HG02973 (cell line): ENCODE measurements at regions not wholly inside any gene's neighbourhood (a gene's known extent, or its start where the extent isn't known, plus 50 kb on each side); places are given as distances from the start of the nearest gene placed in this dataset.

Experiments
- ATAC-seq: cut with Tn5 transposase; IDR thresholded peaks from one replicate; pipeline ENCODE4 v1.9.1; 2021; ENCODE audit warnings: moderate library complexity; ENCODE audit not compliant: unreplicated experiment

GRCh38 chr6:87909849-87910248 lies 137.8 kb upstream of the SPACA1 start:
- no peak for ATAC-seq

DNA sequence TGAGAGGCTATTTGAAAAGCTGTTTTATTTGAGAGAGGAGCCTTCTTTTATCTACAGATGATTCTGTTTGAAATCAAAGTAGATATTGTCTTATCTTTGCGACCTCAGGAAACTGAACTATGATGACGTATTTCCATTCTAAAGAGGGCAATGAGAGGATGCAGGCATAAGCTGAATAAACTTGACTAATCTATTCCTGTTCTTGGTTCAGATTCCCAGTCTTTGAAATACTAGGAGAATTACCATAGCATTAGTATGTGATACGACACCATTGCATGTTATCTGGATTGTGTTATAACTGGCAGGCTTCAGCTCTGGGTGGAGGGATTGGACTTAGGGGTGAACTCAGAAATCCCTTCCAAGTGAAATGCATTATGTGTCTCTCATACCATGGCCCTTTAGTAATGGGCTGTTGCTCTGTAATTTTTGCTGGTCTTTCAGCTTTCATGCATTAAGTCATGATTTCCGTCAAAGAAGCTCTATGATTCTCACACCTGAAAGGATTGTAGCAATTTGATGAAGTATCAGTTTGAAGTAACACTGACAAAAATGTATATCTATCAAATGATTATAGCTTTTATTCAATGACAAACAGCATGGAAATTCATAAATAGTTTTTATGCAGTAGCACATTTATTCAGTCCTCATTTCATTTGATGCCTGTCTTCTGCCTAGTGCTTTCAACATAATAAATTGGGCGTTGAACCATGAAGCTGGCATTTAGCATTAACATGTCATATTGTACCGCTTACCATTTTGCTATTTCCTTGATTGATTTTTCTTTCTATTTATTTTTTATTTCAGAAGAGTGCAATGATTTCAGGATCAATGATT lies 138.4 kb upstream of the SPACA1 start:
- no peak for ATAC-seq

- ATAC-seq: peak; percentile 49
Measured at GRCh38 chr6:87907521-87907920, 140.1 kb upstream of the SPACA1 start.

GRCh38 chr6:87905101-87905641 lies 142.5 kb upstream of the SPACA1 start:
- ATAC-seq: peak; percentile 75

DNA sequence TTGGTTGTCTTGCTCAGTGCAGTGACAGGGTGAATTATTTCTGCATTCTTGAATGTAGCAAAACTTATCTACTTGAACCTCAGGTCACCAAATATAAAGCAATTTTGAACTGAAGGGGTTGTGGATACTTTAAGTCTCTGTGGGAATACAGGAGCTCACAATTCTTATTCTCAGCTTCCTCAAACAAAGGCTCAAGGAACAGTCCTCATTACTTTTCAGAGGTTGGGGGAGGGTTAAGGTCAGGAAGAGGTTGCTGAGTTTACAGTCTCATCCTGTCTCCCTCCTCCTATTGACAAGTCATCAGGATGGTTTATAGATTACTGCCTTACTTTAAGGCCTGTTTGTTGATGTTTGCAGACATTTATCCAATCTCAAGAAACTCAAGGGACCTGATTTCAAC lies 143.6 kb upstream of the SPACA1 start:
- ATAC-seq: no peak

DNA sequence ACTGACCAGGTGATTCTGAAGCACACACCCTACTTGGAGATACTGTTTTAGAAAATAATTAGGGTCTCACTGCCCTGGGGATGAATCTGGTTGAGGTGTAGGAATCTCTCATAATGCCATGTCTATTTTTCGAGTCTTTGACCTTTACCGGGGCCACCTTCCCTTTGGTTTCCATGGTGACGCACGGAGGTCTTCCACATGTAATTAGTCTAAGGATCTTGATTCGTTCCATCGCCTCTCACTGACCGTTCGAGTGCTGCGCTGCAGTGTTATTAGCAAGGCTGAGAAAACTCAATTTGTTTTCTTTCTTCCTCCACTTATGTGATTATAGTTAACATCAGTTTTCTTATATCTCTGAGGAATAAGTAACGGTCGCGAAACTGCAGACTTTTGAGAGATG lies 144.3 kb upstream of the SPACA1 start:
- no peak for ATAC-seq

DNA sequence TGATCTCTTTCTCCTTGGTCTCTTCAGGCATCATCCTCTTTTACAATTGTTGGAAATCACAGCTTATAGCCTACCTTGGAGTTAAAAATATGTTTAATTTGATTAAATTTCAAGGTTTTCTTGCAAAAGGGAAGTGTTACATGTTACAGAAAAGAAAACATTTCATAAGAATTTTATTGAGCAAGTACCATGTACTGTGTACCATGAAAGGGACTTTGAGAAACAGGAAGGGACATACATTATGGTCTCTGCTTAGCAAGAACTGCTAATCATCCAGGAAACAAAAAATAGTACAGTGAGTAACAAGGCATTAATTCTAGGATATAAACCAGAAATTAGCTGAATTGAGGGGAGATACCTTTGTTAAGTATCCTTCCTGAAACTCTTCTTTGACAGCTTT lies 145.3 kb upstream of the SPACA1 start:
- no peak for ATAC-seq

DNA sequence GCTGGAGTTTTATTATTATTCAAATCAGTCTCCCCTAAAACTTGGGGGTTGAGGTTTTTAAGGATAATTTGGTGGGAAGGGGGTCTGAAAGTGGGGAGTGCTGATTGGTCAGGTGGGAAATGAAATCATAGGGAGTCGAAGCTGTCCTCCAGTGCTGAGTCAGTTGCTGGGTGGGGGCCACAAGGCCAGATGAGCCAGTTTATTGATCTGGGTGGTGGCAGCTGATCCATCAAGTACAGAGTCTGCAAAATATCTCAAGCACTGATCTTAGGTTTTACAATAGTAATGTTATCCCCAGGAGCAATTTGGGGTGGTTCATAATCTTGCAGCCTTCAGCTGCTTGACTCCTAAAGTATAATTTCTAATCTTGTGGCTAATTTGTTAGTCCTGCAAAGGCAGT lies 146.0 kb upstream of the SPACA1 start:
- ATAC-seq: no peak

DNA sequence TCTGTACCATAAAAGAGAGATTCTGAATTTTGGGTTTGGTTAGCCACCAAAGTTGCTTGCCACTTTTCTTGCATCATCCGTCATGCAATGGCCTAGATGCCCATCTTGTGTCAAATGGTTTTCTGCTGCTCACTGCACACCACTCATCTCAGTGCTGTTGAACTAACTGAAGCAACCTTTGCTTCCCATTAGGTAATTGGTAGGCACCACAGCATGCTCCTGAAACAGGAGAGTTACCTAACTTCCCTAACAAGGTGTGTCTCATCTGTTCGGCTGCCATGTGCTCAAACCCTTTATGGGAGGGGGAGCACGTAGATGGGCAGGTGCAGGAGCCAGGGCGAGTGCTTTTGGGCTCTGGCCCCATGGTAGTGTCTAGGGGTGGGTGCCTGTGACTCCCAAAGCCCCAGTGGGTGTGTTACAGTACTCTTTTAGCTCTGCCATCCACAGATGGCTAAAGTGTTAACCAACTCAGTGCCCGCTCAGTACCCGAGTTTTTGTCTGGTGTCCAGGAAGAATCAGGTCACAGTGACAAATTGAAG lies 147.4 kb upstream of the SPACA1 start:
- no peak for ATAC-seq

DNA sequence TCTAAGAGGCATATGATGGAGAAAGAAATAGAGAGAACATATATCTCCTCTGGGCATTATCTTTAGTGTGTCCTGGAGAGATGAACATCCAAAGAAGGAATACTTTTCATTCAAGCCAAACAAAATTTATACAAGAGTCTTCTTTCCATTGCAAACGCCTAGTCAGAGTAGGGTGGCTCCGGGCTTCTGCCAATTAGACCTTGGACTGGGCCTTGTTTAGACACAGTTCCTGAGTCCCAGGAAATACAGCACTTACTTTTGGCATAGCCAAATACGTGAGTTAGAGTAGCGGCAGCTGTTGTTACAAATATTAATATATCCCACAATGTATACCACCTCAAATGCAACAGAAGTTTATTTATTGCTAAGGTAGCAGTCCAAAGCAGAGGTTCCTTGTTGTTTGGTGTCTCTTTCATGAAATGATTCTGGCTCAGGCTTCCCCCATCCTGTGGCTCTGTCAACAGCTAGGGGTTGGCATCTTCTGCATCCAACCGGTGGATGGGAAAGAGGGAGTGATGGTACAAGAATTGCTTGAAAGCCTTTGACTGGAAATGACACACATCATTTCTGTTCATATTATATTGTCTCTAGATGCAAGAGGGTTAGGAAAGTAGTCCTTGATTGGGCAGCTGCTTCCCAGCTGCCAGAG lies 148.0 kb upstream of the SPACA1 start:
- ATAC-seq: no peak

- no peak for ATAC-seq
Measured at GRCh38 chr6:87897663-87898062, 150.0 kb upstream of the SPACA1 start.

DNA sequence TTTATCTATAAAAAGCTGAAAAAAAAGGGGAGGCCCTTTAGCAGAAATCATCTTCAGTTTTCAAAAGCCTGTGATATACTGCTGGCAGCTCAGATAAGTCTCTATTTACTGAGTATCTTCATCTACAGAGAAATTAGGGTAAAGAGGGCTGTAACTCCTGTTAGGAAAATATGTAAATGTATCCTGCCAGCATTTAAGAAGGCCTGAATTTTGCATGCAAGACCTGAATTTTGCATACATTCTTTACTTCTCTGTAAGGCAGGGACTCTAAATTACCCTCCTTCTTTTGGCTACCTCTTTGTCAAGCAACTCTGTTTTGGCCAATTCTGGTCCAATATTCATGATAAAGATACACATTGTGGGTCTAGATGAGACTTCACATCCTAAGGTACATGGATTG lies 150.6 kb upstream of the SPACA1 start:
- no peak for ATAC-seq

- no peak for ATAC-seq
Measured at GRCh38 chr6:87887266-87887665, 160.4 kb upstream of the SPACA1 start.

DNA sequence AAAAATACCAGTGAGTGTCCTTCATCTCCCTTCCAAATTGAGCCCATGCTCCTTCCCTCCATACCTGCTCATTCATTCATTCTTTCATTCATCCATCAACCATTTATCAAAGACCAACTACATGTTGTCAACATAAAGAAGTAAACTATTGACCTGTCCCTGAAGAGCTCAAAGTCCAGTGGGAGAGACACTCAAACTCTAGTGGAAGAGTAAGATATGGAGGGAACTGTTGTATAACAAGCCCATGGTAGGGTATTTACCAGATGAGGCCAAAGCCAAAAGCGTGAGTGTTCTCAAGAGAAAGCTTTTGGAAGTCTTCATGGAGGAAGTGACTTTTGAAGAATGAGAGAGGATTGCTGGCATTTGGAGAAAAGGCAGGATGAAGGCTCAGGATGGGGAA lies 163.4 kb upstream of the SPACA1 start:
- no peak for ATAC-seq

DNA sequence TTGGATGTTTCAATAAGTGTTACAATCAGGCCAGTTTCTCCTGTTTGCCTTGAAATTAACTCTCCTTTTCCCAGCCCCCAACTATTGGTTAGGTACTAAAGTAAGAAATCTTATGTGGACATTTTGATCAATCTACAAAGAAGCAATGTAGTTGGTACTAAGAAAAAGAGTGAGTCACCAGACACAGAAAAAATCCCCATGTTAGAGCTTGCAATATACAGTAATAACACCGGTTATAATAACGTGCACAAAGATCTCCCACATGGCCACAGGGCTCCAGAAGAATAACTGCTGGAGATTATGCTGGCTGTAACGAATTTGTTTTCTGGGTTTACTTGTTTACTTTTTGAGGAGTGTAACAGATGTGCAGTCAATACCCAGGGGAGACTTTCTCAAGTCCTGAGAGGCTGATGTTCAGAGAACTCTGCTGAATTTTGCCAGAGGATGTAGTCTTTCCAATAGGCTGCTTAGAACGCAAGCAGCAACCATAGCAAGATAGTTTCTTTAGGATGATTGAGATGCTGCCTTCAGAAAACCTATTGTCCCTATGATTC lies 166.2 kb upstream of the SPACA1 start:
- no peak for ATAC-seq

- ATAC-seq: peak; percentile 85
Measured at GRCh38 chr6:87879132-87879861, 168.3 kb upstream of the SPACA1 start.

DNA sequence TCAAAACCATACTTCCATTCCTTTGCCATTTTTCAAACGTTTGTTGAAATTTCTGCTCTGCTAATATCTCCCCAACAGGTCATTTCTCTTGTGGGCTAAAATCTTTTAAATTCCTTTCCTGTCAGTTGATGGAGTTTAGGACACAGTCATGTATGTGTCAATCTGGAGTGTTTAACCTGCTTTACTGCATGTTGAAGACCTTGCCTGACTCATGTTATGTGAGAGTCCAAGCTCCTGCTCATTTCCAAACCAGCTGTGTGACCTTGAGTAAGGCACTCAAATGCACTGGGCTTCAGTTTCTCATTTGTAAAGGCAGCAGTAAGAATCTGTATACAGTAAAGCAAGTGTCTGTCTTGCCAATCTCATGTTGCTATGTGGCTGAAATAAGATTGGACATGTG lies 171.9 kb upstream of the SPACA1 start:
- no peak for ATAC-seq

GRCh38 chr6:87873556-87873955 lies 171.5 kb upstream of the AKIRIN2 start:
- ATAC-seq: no peak

DNA sequence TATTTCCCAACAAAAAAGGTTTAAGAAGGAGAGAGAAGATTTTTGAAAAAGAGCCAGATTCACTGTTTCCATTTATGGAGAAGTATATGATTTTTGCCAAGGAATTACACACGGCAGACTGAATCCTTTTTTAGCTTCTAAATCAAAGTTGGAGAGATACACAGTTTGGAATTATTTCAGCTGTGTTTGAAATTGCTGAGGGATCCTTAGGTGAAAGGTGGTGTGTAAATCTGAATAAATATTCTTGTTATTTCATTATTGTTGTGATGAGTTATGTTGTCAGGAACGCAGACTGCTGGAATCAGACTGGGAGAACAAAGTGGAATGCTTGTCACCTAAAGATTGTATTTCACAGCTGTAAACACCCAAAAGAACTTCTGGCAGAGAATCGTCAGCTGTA lies 168.5 kb upstream of the AKIRIN2 start:
- ATAC-seq: no peak

DNA sequence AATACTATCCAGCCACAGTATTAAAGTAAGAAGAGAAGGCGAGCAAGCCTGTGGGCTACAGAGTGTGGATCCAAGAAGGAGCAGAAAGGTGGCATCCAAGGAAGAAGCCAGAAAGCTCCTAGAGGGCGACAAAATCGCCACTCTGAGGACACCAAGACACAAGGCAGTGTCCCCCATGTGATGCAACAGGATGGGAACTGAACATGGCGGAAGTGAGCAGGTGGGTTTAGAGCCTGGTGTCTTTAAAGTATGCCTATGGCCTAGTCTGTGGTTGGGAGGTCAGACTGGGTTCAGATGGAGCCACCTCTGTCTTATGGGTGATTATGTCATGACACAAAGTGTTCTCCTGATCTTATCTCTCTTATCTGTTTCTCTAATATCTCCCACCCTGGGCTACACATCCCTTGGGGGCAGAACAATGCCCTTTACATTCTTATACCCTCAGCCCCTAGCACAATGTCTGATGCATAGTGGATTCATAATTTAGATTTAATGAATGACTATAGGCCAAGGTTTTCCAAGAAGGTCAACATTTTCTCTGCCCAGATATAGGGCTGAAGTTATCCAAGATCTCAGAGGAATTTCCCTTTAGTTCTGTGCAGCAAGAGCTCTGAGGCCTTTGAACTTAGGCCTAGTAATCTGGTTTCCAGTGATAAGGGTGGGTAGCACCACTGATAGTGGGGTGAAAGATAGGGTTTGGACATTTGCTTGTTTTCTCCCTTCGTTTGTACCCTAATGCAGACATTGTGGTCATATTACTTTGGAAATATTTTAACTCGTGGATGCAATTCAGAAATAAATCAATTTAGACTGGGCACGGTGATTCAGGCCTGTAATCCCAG lies 167.3 kb upstream of the AKIRIN2 start:
- no peak for ATAC-seq
